GM12878 (cell line): ENCODE measurements at regions not wholly inside any gene's neighbourhood (a gene's known extent, or its start where the extent isn't known, plus 50 kb on each side); places are given as distances from the start of the nearest gene placed in this dataset.

ENCODE experiments used
- ATAC-seq: fragments of 200-7000 bp; cut with Tn5 transposase; 3 replicates; pipeline ENCODE4 v1.9.1; 2020; ENCODE audit warnings: mild to moderate bottlenecking, moderate library complexity
- BruUV-seq: library from RNA; stranded (reverse); fragments of 400-500 nt; replicated peaks from 2 replicates; lab custom pipeline; 2021; lab: Mats Ljungman, UMichigan
- CTCF ChIA-PET: fragments of 300-600 bp; sonication (Branson Sonifier 250); formaldehyde crosslinking; extraction: SDS; loops from one replicate; lab custom pipeline; 2021; ENCODE audit warnings: inconsistent platforms; lab: Yijun Ruan, JAX
- POLR2A ChIA-PET: fragments of 350-600 bp; formaldehyde crosslinking; extraction: SDS; loops from one replicate; lab custom pipeline; 2021; ENCODE audit warnings: inconsistent platforms; lab: Charles Lee
- RAD21 ChIA-PET: fragments of 300-600 bp; sonication (Branson Sonifier 250); formaldehyde crosslinking; loops from one replicate; lab custom pipeline; 2023; ENCODE audit warnings: antibody characterized with exemption; ENCODE audit not compliant: unreplicated experiment; lab: Charles Lee
- SMC1A ChIA-PET: fragments of 300-600 bp; sonication (Branson Sonifier 250); formaldehyde crosslinking; loops from one replicate; lab custom pipeline; 2023; ENCODE audit not compliant: unreplicated experiment, uncharacterized antibody; lab: Charles Lee
- DNase-seq: peaks from one replicate; pipeline ENCODE4 v3.0.0-alpha.2; 2011; ENCODE audit warnings: low read depth, low spot score
- FAIRE-seq: peaks from 3 replicates; lab custom pipeline; 2011; peaks lifted over from hg19 to GRCh38; lab: Jason Lieb, UNC
- H2AFZ ChIP-seq: 2 replicates; pipeline ENCODE4 v1.6.0; 2011; ENCODE audit warnings: low read depth, low read length, control low read depth; ENCODE audit not compliant: control insufficient read depth
- H3K27ac ChIP-seq: 2 replicates; pipeline ENCODE4 v1.5.1; 2011; ENCODE audit warnings: control low read depth; ENCODE audit not compliant: control insufficient read depth, insufficient read depth
- H3K27me3 ChIP-seq, 2 experiments: replicated peaks in 1 of 2; 2 replicates each; pipeline versions ENCODE4 v1.6.0 to v1.6.1; 2011; ENCODE audit warnings: low read length in 1 of 2; ENCODE audit not compliant: control insufficient read depth in 2 of 2, insufficient read depth in 2 of 2
- H3K36me3 ChIP-seq, 2 experiments: 2 replicates each; pipeline ENCODE4 v1.5.1; 2011; ENCODE audit warnings: low read length in 1 of 2; ENCODE audit not compliant: control insufficient read depth in 2 of 2, insufficient read depth in 2 of 2
- H3K4me1 ChIP-seq: 2 replicates; pipeline ENCODE4 v1.6.1; 2011; ENCODE audit warnings: mild to moderate bottlenecking, low read length, moderate library complexity, mixed read lengths; ENCODE audit not compliant: control insufficient read depth, insufficient read depth
- H3K4me2 ChIP-seq: 2 replicates; pipeline ENCODE4 v1.6.0; 2011; ENCODE audit warnings: control low read depth; ENCODE audit not compliant: control insufficient read depth, insufficient read depth
- H3K4me3 ChIP-seq: fragments of 200-600 bp; sonication (generic); 2 replicates; pipeline ENCODE4 v1.5.1; 2016
- H3K79me2 ChIP-seq: 2 replicates; pipeline ENCODE4 v1.6.0; 2011; ENCODE audit warnings: low read length; ENCODE audit not compliant: control insufficient read depth, insufficient read depth
- H3K9ac ChIP-seq: 2 replicates; pipeline ENCODE4 v1.8.0; 2011; ENCODE audit warnings: low read length, control low read depth, mixed read lengths; ENCODE audit not compliant: control insufficient read depth, insufficient read depth
- H3K9me3 ChIP-seq: replicated peaks from 3 replicates; pipeline ENCODE4 v1.5.1; 2011; ENCODE audit warnings: mild to moderate bottlenecking, low read length; ENCODE audit not compliant: control insufficient read depth, insufficient read depth
- H4K20me1 ChIP-seq: 2 replicates; pipeline ENCODE4 v1.6.0; 2011; ENCODE audit not compliant: control insufficient read depth, insufficient read depth
- BCL3 ChIP-seq: IDR thresholded peaks from 2 replicates; pipeline ENCODE4 v1.6.1; 2011; ENCODE audit warnings: borderline replicate concordance, low read depth, mild to moderate bottlenecking, moderate library complexity, low read length; ENCODE audit not compliant: insufficient read depth, poor library complexity, severe bottlenecking
- EGR1 ChIP-seq, 2 experiments: IDR thresholded peaks; 1 replicate in 1 of 2; 2 replicates in 1 of 2; pipeline ENCODE4 v1.6.1; 2011 to 2012; ENCODE audit warnings: low read depth in 2 of 2, low read length in 2 of 2, borderline replicate concordance in 1 of 2, mild to moderate bottlenecking in 1 of 2, moderate library complexity in 1 of 2
- KDM1A ChIP-seq: fragments of 200-600 bp; sonication (generic); IDR thresholded peaks from 2 replicates; pipeline ENCODE4 v1.6.1; 2016; ENCODE audit warnings: borderline replicate concordance
- NR2C2 ChIP-seq: IDR thresholded peaks from 2 replicates; pipeline ENCODE4 v1.6.1; 2011; ENCODE audit warnings: borderline replicate concordance, low read depth; ENCODE audit not compliant: control insufficient read depth, insufficient read length
- USF1 ChIP-seq: IDR thresholded peaks from 2 replicates; pipeline ENCODE4 v1.6.1; 2011; ENCODE audit warnings: borderline replicate concordance, low read depth, mild to moderate bottlenecking, moderate library complexity, mixed read lengths, low read length; ENCODE audit not compliant: insufficient read depth; ENCODE audit errors: extremely low read length
- ZNF24 ChIP-seq: fragments of 450-650 bp; IDR thresholded peaks from 2 replicates; pipeline ENCODE4 v1.6.1; 2017; ENCODE audit warnings: antibody characterized with exemption, mild to moderate bottlenecking
- WGBS: methylation state at CpG from one replicate; pipeline ENCODE4 v1.1.6; 2016; ENCODE audit warnings: low lambda C conversion rate; ENCODE audit not compliant: insufficient replicate concordance, insufficient coverage; ENCODE audit errors: missing lambda C conversion rate; 5-methylcytosine and 5-hydroxymethylcytosine counted together
- in situ Hi-C: fragments of 300-500 bp; cut with MboI; formaldehyde crosslinking; loops from 9 replicates; pipeline ENCODE4 v1.14.3; 2018; ENCODE audit warnings: mixed read lengths
- intact Hi-C: fragments of 100-400 bp; cut with micrococcal nuclease; formaldehyde crosslinking; loops from one replicate; pipeline ENCODE4 v1.14.2; 2022; ENCODE audit not compliant: unreplicated experiment

GRCh38 chr12:115046805-115047204 lies 362.8 kb upstream of the TBX3 start:
- no peak overlapping the region for H2AFZ ChIP-seq
- H3K27me3 ChIP-seq: no peaks in the 10 kb centered on the region
- in situ Hi-C loops (no loop called here), intact Hi-C loops (no loop called here)
- H4K20me1 ChIP-seq: no peaks in the 10 kb centered on the region
- no peaks in the 10 kb centered on the region for H3K79me2 ChIP-seq
- no peak overlapping the region for H3K27ac ChIP-seq
- H3K9me3 ChIP-seq: no peaks in the 10 kb centered on the region
- ChIA-PET RAD21 (no interaction called here), SMC1A (interaction anchor here (0.6 kb wide), 1 partner anchor 205 kb away, joined by 3 read pairs; no protein-coding TSS in a partner anchor), POLR2A (no interaction called here), CTCF (no interaction called here)
- H3K9ac ChIP-seq: no peak overlapping the region
- DNase-seq (no peak), FAIRE-seq (no peak), ATAC-seq (no peak)
- H3K36me3 ChIP-seq: no peaks in the 10 kb centered on the region
- TF ChIP-seq BCL3 (no peak), USF1 (no peak), NR2C2 (no peak), KDM1A (no peak), EGR1 (IDR thresholded peaks at IDR 0.05; ENCODE audit: borderline replicate concordance in 1 of 2, low read depth in 2 of 2, low read length in 2 of 2) (no peak), ZNF24 (no peak)
- no peak overlapping the region for H3K4me2 ChIP-seq
- H3K4me3 ChIP-seq: no peak overlapping the region
- WGBS: 0% methylated on average over 1 of the region's 1 CpG
- no peaks in the 10 kb centered on the region for H3K4me1 ChIP-seq
- no TSS peak for BruUV-seq
